HCT116 (cell line): ENCODE measurements at regions not wholly inside any gene's neighbourhood (a gene's known extent, or its start where the extent isn't known, plus 50 kb on each side); places are given as distances from the start of the nearest gene placed in this dataset.

Source experiments
- ATAC-seq: fragments of 200-7000 bp; cut with Tn5 transposase; 2 replicates; pipeline ENCODE4 v1.9.1; 2020; ENCODE audit warnings: mild to moderate bottlenecking, moderate library complexity
- BruUV-seq: library from RNA; stranded (reverse); fragments of 400-500 nt; replicated peaks from 2 replicates; lab custom pipeline; 2021; lab: Mats Ljungman, UMichigan
- CTCF ChIA-PET: fragments of 300-600 bp; sonication (Branson Sonifier 250); formaldehyde crosslinking; loops from one replicate; lab custom pipeline; 2021; ENCODE audit warnings: antibody characterized with exemption; lab: Charles Lee
- POLR2A ChIA-PET: fragments of 300-600, 350-600 bp; sonication (Branson Sonifier 250); formaldehyde crosslinking; loops from one replicate; lab custom pipeline; 2021; ENCODE audit warnings: antibody characterized with exemption; lab: Charles Lee
- RAD21 ChIA-PET, 2 experiments: fragments of 300-600 bp; sonication (Branson Sonifier 250); formaldehyde crosslinking; loops; one replicate each; lab custom pipeline; 2023; ENCODE audit warnings: low total read pairs in 2 of 2; ENCODE audit not compliant: uncharacterized antibody in 2 of 2, unreplicated experiment in 2 of 2, low non-redundant PET in 1 of 2; lab: Charles Lee
- DNase-seq: peaks from one replicate; pipeline ENCODE4 v3.0.0-alpha.2; 2010; ENCODE audit warnings: low read depth, low spot score
- H2AFZ ChIP-seq: fragments of 200-600 bp; shearing (Covaris generic), sonication (generic); 2 replicates; pipeline ENCODE4 v1.6.1; 2017; ENCODE audit warnings: low read depth, mixed run types, mixed read lengths, antibody characterized with exemption, low read length; ENCODE audit not compliant: poor library complexity, severe bottlenecking
- H3K27ac ChIP-seq: 2 replicates; pipeline ENCODE4 v1.5.1; 2012; ENCODE audit warnings: low read depth, low read length
- H3K27me3 ChIP-seq: fragments of 200-600 bp; sonication (generic); 2 replicates; pipeline ENCODE4 v1.6.1; 2016; ENCODE audit warnings: mixed run types, low read length, mixed read lengths; ENCODE audit not compliant: insufficient read depth
- H3K36me3 ChIP-seq, 2 experiments: fragments of 200-500 bp in 1 of 2; fragments of 200-600 bp in 1 of 2; sonication (Bioruptor generic) in 1 of 2; sonication (generic) in 1 of 2; 2 replicates each; pipeline versions ENCODE4 v1.5.1 to v1.6.1; 2014 to 2016; ENCODE audit warnings: low read length in 2 of 2, inconsistent platforms in 1 of 2, mixed read lengths in 1 of 2, mixed run types in 1 of 2; ENCODE audit not compliant: insufficient read depth in 2 of 2, control insufficient read depth in 1 of 2
- H3K4me1 ChIP-seq, 2 experiments: fragments of 200-600 bp in 1 of 2; sonication (generic) in 1 of 2; 2 replicates each; pipeline versions ENCODE4 v1.5.1 to v1.6.1; 2012 to 2017; ENCODE audit warnings: low read length in 2 of 2, inconsistent platforms in 1 of 2, mild to moderate bottlenecking in 1 of 2, mixed read lengths in 1 of 2, mixed run types in 1 of 2, moderate library complexity in 1 of 2; ENCODE audit not compliant: insufficient read depth in 2 of 2, control insufficient read depth in 1 of 2
- H3K4me2 ChIP-seq: fragments of 200-600 bp; sonication (generic); 2 replicates; pipeline ENCODE4 v1.6.1; 2017; ENCODE audit warnings: mixed run types, low read length, mixed read lengths
- H3K4me3 ChIP-seq, 2 experiments: fragments of 200-600 bp in 1 of 2; sonication (generic) in 1 of 2; replicated peaks in 1 of 2; 2 replicates each; pipeline ENCODE4 v1.5.1; 2011 to 2016; ENCODE audit warnings: low read length in 2 of 2, control low read depth in 1 of 2, low read depth in 1 of 2, mild to moderate bottlenecking in 1 of 2, mixed read lengths in 1 of 2, mixed run types in 1 of 2
- H3K79me2 ChIP-seq: fragments of 200-600 bp; sonication (generic); 2 replicates; pipeline ENCODE4 v1.6.1; 2017; ENCODE audit warnings: mild to moderate bottlenecking, mixed run types, low read length, moderate library complexity, mixed read lengths; ENCODE audit not compliant: insufficient read depth
- H3K9ac ChIP-seq: fragments of 200-600 bp; sonication (generic); 2 replicates; pipeline ENCODE4 v1.6.1; 2016; ENCODE audit warnings: low read length, mixed read lengths
- H3K9me2 ChIP-seq: fragments of 200-600 bp; sonication (generic), shearing (Covaris generic); 2 replicates; pipeline ENCODE4 v1.6.1; 2017; ENCODE audit warnings: mixed run types, mild to moderate bottlenecking, moderate library complexity; ENCODE audit not compliant: insufficient read depth
- H3K9me3 ChIP-seq, 2 experiments: fragments of 200-500 bp in 1 of 2; fragments of 200-600 bp in 1 of 2; sonication (Bioruptor generic) in 1 of 2; sonication (generic) in 1 of 2; 2 replicates each; pipeline ENCODE4 v1.6.1; 2014 to 2017; ENCODE audit warnings: low read length in 2 of 2, mixed read lengths in 2 of 2, inconsistent platforms in 1 of 2, low read depth in 1 of 2, mild to moderate bottlenecking in 1 of 2, mixed run types in 1 of 2, moderate library complexity in 1 of 2; ENCODE audit not compliant: control insufficient read depth in 1 of 2, insufficient read depth in 1 of 2
- H4K20me1 ChIP-seq: fragments of 200-600 bp; sonication (generic), shearing (Covaris generic); 2 replicates; pipeline ENCODE4 v1.6.1; 2017; ENCODE audit warnings: mixed run types, mild to moderate bottlenecking, moderate library complexity; ENCODE audit not compliant: insufficient read depth
- CBX3 ChIP-seq: IDR thresholded peaks from 2 replicates; pipeline ENCODE4 v1.6.1; 2012; ENCODE audit warnings: low read depth
- EGR1 ChIP-seq: IDR thresholded peaks from 2 replicates; pipeline ENCODE4 v1.6.1; 2012; ENCODE audit warnings: low read depth
- ELF1 ChIP-seq: IDR thresholded peaks from 2 replicates; pipeline ENCODE4 v1.6.1; 2012; ENCODE audit warnings: low read depth, borderline replicate concordance
- EZH2 ChIP-seq: fragments of 200-600 bp; sonication (generic); IDR thresholded peaks from 2 replicates; pipeline ENCODE4 v1.6.1; 2017; ENCODE audit warnings: antibody characterized with exemption, mixed run types
- POLR2A ChIP-seq: IDR thresholded peaks from 2 replicates; pipeline ENCODE4 v1.7.0; 2011; ENCODE audit warnings: borderline replicate concordance; ENCODE audit not compliant: insufficient read depth, insufficient read length; ENCODE audit errors: extremely low read depth
- POLR2AphosphoS5 ChIP-seq: IDR thresholded peaks from 2 replicates; pipeline ENCODE4 v1.6.1; 2011; ENCODE audit warnings: mild to moderate bottlenecking, low read depth, low read length, moderate library complexity
- SIN3A ChIP-seq: IDR thresholded peaks from 2 replicates; pipeline ENCODE4 v1.6.1; 2012; ENCODE audit warnings: low read depth
- SP1 ChIP-seq: IDR thresholded peaks from 2 replicates; pipeline ENCODE4 v1.6.1; 2012; ENCODE audit warnings: low read depth
- SRF ChIP-seq: IDR thresholded peaks from 2 replicates; pipeline ENCODE4 v1.6.1; 2012; ENCODE audit warnings: low read depth
- ZFX ChIP-seq: fragments of 450-650 bp; IDR thresholded peaks from 2 replicates; pipeline ENCODE4 v1.6.1; 2017
- ZNF274 ChIP-seq: fragments of 200-500 bp; sonication (Bioruptor generic); IDR thresholded peaks from 2 replicates; pipeline ENCODE4 v1.6.1; 2014; ENCODE audit warnings: mild to moderate bottlenecking, low read depth, low read length, inconsistent platforms
- intact Hi-C: fragments of 100-400 bp; cut with micrococcal nuclease; formaldehyde crosslinking; loops from 2 replicates; pipeline ENCODE4 v1.10.0; 2022
- TF ChIP-seq, protein P1 (sequence below): IDR thresholded peaks from 2 replicates; pipeline ENCODE4 v1.6.1; 2012

DNA sequence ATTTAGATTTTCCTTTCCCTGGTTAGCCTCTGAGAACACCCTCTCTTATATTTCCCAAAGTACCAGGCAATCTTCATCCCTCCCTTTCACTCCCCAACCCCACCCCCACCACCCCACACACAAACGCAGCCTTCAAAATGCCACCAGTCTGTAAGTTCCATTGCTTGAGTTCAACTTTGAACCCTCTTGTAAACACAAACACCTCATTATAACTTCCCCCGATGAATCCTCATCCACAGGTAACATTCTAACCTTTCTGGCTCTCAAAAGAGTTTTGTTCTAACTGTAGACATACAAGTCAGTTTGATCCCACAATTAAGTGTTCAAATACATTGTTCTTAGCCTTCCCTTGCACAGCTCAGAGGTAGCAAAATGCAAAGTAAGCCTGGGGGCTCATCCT, 199.4 kb upstream of the FOXN3 start:
- Histone ChIP-seq H3K9me2 (no peaks in the 10 kb centered on the region), H3K36me3 (no peaks in the 10 kb centered on the region)
- DNase-seq = no peak
- TF ChIP-seq EGR1 (no peak), SIN3A (no peak), EZH2 (no peak), POLR2AphosphoS5 (no peak), CBX3 (no peak), ELF1 (no peak), ZNF274 (no peak), SRF (no peak), ZFX (no peak), POLR2A (no peak), SP1 (no peak)
- TF ChIP-seq, all 23 proteins: peak for 0
- no TSS peak for BruUV-seq
- no peak overlapping the region for H3K4me3 ChIP-seq
- intact Hi-C loops = no loop called here
- H3K9ac ChIP-seq = no peak overlapping the region
- H4K20me1 ChIP-seq = no peaks in the 10 kb centered on the region
- H3K4me1 ChIP-seq = peaks cover 7 to 14% of the 10 kb centered on the region in 2 experiments; a peak in 3 of 4 replicates
- no peaks in the 10 kb centered on the region for H3K9me3 ChIP-seq
- no peaks in the 10 kb centered on the region for H3K79me2 ChIP-seq
- CTCF ChIA-PET = no interaction called here
- POLR2A ChIA-PET = no interaction called here
- H3K27me3 ChIP-seq = peaks cover 5% of the 10 kb centered on the region; the same call in 1 of the 2 replicates
- ATAC-seq = no peak
- H3K4me2 ChIP-seq = no peak overlapping the region
- H2AFZ ChIP-seq = no peak overlapping the region
- RAD21 ChIA-PET = no interaction called here
- H3K27ac ChIP-seq = no peak overlapping the region

DNA sequence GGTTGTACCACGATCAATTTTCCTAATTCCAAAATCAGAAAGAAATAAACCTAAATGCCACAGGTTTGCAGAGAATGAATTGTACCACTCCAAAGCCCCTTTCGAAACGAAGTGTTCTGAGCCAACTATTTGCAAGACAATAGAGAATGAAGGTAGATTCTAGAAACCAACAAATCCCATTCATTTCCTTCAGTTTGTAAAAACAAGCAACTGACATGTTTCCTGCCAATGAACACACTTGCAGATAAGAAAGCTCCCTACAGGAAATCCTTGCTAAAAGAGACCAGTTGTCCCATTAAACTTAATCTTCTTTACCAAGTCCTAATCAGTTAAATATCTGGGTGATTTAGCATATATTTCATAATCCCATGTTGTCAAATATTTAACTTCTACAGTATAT, 198.4 kb upstream of the FOXN3 start:
- intact Hi-C loops = no loop called here
- ChIA-PET CTCF (no interaction called here), RAD21 (no interaction called here), POLR2A (no interaction called here)
- no TSS peak for BruUV-seq
- Histone ChIP-seq H3K9me2 (no peaks in the 10 kb centered on the region), H3K4me1 (peaks cover 7 to 14% of the 10 kb centered on the region in 2 experiments; a peak in 3 of 4 replicates), H3K4me3 (no peak overlapping the region), H3K27ac (no peak overlapping the region), H3K4me2 (no peak overlapping the region), H3K27me3 (peaks cover 5% of the 10 kb centered on the region; the same call in 1 of the 2 replicates), H3K9me3 (no peaks in the 10 kb centered on the region), H3K79me2 (no peaks in the 10 kb centered on the region), H3K36me3 (no peaks in the 10 kb centered on the region), H2AFZ (no peak overlapping the region), H3K9ac (no peak overlapping the region), H4K20me1 (no peaks in the 10 kb centered on the region)
- no peak for TF ChIP-seq SRF
- TF ChIP-seq, protein P1, sequence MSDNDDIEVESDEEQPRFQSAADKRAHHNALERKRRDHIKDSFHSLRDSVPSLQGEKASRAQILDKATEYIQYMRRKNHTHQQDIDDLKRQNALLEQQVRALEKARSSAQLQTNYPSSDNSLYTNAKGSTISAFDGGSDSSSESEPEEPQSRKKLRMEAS = no peak
- ATAC-seq (no peak), DNase-seq (no peak)
